HK-2 (cell line): ENCODE measurements at regions not wholly inside any gene's neighbourhood (a gene's known extent, or its start where the extent isn't known, plus 50 kb on each side); places are given as distances from the start of the nearest gene placed in this dataset.
"Not testable (repeated sequence)": the region's sequence is repeated elsewhere in the genome, so short reads cannot be mapped to it uniquely, and the experiment has no call there.

Experiments used
- DNase-seq: peaks from one replicate; pipeline ENCODE4 v3.0.0-alpha.2; 2018; ENCODE audit not compliant: unreplicated experiment

- DNase-seq: no peak
These were observed 454.2 kb upstream of the KLF6 start for GRCh38 chr10:4239186-4239585.

- DNase-seq: not testable (repeated sequence)
These were observed 451.9 kb upstream of the KLF6 start for GRCh38 chr10:4236905-4237304.

GRCh38 chr10:4234661-4235060 is 449.7 kb upstream of the KLF6 start:
- DNase-seq: no peak

DNA sequence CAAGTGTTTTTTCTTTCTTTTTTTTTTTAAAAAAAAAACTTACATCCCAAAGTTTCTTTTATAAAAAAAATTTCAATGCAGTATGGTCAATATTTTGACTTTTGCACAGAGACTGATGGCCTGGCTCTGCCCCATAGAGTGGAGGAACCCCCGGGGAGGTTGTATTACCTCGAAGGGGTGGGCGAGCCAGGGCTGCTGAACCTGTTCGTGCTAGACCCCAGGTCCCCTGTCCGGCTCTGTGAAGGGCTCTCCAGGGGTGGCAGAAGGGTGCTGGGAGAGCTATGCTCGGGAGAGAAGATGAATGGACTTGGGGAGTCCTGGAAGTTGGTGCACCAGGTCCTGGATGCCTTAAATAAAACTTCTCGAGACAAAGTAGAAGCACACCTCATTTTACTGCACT is 446.4 kb upstream of the KLF6 start:
- DNase-seq: no peak

GRCh38 chr10:4230036-4230435 is 445.0 kb upstream of the KLF6 start:
- no peak for DNase-seq

DNA sequence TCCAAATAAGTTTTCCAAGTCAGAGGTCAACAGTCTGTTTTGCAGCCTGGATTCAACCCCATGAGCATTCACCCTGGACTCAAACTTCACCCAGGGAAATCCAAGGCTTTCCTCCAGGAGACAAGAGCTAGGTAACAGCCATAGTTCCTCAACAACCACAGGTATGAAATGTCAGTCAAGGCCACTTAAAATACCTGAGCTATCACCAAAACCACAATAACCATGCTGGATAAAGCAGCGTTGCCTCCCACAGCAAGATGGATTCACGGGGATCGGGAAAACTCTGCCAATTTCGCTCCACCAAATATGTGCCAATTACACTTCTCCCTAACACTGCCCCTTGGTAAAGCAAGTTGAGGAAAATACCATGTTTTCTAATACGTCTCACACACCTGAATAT is 444.1 kb upstream of the KLF6 start:
- no peak for DNase-seq

- no peak for DNase-seq
These were observed 442.6 kb upstream of the KLF6 start for GRCh38 chr10:4227586-4227985.

- no peak for DNase-seq
These were observed 442.0 kb upstream of the KLF6 start for GRCh38 chr10:4226941-4227540.

DNA sequence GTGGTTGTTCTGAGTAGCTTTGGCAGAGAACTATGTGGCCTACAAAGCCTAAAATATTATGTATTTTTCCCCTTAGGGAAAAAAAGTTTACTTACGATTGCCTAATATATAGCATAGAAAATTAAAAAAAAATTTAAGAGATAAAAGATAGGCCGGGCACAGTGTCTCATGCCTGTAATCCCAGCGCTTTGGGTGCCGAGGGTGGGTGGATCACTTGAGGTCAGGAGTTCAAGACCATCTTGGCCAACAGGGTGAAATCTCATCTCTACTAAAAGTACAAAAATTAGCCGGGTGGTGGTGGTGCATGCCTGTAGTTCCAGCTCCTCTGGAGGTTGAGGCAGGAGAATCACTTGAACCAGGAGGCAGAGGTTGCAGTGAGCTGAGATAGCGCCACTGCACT is 439.2 kb upstream of the KLF6 start:
- no peak for DNase-seq

DNA sequence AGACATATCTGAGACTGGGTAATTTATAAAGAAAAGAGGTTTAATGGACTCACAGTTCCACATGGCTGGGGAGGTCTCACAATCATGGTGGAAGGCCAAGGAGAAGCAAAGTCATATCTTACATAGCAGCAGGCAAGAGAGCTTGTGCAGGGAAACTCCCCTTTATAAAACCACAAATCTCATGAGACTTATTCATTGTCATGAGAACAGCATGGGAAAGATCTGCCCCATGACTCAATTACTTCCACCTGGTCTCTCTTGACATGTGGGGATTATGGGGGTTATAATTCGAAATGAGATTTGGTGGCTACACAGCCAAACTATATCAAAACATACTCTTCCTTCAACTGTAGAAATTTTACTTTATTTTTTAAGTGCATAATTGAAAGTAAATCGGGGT is 436.3 kb upstream of the KLF6 start:
- DNase-seq: not testable (repeated sequence)

DNA sequence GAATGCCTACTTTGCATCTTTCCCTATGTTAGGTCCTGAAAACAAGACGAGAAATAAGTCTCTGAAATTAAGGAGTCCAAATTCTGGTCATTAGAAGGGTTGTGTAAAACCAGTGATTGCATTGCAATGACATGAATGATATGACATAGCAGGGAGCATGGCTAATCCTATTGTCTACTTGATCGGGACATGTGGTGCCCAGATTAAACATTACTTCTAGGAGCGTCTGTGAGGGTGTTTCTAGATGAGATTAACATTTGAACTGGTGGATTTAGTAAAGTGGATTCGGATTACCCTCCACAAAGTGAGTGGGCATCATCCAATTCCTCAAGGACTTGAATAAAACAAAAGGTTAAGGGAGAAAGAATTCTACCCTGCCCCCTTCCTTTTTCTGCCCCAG is 434.9 kb upstream of the KLF6 start:
- no peak for DNase-seq

DNA sequence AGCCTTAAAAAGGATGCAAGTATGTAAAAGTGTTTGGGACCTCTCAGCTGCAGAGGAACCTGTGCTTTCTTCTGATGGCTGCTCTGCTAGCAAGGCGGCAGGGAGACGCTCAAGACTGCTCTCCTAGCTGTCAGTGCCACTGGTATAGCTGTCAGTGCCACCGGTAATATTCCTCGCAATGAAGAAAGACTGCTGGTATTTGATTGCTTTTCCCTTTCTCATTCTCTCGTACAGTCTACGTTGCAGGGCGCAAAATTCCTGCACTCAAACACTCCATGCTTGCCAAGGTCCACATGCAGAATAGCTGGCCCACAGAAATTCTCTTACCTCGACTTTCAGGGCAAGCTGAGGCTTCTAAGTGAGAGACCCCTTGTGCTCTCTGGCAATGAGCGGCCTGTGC is 432.6 kb upstream of the KLF6 start:
- DNase-seq: no peak

GRCh38 chr10:4217187-4217586 is 432.2 kb upstream of the KLF6 start:
- no peak for DNase-seq

DNA sequence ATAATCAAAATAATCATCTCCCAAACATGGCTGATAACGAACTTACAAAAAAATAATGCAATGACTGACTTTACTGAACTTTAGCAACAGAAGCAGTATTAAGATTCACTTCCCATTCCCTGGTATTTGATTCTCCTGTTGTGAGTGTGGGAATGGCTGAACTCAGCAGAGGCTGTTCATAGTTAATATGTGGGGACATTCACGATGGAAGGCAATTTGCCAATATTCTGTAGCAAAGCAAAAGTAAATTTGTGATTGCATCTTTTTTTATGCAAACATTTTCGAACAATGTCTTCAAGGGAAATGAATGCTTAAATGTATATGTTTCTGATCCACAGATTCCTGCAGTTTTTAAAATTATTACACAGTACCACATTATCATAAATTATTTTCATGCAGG is 431.7 kb upstream of the KLF6 start:
- no peak for DNase-seq

GRCh38 chr10:4215963-4216575 is 431.1 kb upstream of the KLF6 start:
- DNase-seq: no peak

- no peak for DNase-seq
These were observed 430.5 kb upstream of the KLF6 start for GRCh38 chr10:4215485-4215884.

GRCh38 chr10:4214908-4215307 is 429.9 kb upstream of the KLF6 start:
- no peak for DNase-seq

DNA sequence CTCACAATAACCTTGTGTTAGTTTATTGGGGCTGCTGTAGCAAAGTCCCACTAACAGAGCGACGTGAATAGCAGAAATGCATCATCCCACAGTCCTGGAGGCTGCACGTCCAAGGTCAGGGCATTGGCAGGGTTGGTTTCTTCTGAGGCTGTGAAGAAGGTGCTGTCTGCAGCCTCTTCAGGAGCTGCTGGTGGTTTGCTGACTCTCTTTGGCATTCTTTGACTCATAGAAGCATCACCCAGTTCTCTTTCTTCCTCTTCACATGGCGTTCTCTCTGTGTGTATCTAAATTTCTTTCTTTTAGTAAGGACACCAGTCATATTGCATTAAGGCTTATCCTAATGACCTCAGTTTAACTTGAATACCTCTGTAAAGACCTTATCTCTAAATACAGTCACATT is 428.4 kb upstream of the KLF6 start:
- DNase-seq: no peak

- no peak for DNase-seq
These were observed 427.2 kb upstream of the KLF6 start for GRCh38 chr10:4212111-4212630.

DNA sequence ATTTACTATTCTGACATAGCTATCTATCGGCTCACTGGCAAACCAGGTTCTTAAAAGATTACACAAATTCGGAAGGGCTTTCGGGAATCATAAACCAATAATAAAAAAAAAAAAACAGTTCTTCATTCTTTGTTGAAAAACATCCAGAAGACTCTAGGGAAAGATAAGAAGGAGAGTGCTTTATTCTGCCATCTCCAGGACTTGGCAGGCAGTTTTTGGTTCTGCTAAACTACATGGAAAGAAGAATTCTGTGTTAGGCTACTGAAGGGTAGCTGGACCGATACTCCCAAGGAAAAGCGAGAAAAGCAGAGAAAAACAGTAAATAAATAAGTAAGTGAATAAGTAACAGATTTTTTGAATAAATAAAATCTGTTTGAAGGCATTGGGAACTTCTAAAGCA is 423.5 kb upstream of the KLF6 start:
- DNase-seq: no peak

DNA sequence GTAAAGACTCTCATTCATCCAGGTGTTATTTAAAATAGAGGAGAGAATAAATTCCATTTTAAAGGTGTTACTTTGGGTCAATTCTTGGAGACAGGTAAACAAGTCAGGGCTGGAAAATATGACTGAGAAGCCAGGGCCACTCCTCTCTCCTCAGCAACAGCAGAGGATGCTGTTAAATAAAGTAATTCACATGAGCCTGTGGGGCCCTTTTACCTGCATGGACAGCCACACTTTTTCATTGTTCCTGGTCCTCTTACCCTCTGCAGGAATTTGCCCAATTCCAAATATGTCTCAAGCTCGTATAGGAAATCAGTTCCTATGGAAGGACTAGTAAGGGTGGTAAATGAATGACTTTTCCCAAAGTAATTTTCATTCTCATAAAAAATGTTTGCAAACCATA is 420.1 kb upstream of the KLF6 start:
- no peak for DNase-seq

- DNase-seq: no peak
These were observed 417.9 kb upstream of the KLF6 start for GRCh38 chr10:4202938-4203337.

GRCh38 chr10:4201866-4202825 is 417.1 kb upstream of the KLF6 start:
- DNase-seq: no peak
